Jurkat, Clone E6-1 (cell line): ENCODE measurements at regions not wholly inside any gene's neighbourhood (a gene's known extent, or its start where the extent isn't known, plus 50 kb on each side); places are given as distances from the start of the nearest gene placed in this dataset.
"Not testable (repeated sequence)": the region's sequence is repeated elsewhere in the genome, so short reads cannot be mapped to it uniquely, and the experiment has no call there.

Experiments used
- DNase-seq: peaks from one replicate; pipeline ENCODE4 v3.0.0-alpha.2; 2011; ENCODE audit warnings: low read depth, low spot score
- H3K4me3 ChIP-seq: 2 replicates; pipeline ENCODE4 v1.5.1; 2011; ENCODE audit warnings: mild to moderate bottlenecking, low read length, control low read depth, moderate library complexity

GRCh38 chr1:9440261-9440660, 99.0 kb upstream of the SLC25A33 start:
- DNase-seq, result no peak
- H3K4me3 ChIP-seq, result no peak overlapping the region

- no peak for DNase-seq
- no peak overlapping the region for H3K4me3 ChIP-seq
These were observed 98.5 kb upstream of the SLC25A33 start for GRCh38 chr1:9440763-9441194.

DNA sequence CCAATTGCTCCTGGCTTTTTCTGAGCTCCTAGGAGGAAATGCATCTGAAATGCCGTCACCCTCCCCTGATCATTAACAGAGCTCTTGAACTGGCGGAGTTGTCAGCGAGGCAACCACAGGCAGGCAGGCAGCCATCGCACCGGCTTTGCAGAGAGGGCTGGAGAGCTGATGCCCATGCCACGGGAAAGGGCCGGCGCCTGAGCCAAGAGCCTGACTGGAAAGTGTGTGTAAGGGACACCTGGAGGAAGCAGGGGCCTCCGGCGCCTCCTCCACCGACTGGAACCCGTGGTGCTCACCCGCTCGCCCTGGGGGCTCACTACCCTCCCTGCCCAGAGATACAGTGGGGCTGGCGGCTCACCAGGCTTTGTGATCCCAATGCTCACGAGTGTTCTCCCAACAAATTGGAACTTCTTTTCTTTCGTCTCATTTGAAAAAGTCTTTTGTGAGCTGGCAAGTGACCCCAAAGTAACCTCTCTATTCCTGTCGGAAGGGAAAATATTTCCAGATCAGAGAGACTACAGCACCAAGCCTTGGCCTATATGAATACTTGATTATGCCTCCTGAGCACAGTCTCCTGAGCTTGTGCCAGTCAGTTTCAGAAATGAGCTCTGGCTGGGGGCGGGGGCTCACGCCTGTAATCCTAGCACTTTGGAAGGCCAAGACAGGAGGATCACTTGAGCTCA, 97.7 kb upstream of the SLC25A33 start:
- H3K4me3 ChIP-seq, result no peak overlapping the region
- no peak for DNase-seq

DNA sequence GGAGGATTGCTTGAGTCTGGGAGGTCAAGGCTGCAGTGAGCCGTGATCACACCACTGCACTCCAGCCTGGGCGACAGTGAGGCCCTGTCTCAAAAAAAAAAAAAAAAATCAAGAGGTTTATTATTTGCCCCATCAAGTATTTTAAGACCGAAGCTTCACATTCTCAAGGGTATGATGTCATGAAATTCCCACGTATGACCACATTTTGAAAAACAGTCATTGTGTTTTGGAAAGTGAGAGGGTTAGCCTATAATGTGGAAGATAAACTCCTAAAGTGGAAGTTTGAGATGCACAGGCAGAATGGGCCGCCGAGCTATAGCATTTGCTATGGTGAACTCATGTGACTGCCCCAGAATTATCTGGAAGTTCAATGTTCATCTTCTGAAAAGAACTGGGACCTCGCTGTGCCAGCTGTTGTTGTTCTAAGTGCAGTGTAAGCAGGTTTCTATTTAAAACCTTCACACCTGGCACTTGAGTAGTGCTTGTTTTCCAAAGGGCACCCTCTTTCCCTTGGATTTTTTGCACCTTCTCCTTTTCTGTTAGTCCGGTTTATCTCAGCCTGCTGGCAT, 96.9 kb upstream of the SLC25A33 start:
- no peak for DNase-seq
- no peak overlapping the region for H3K4me3 ChIP-seq

GRCh38 chr1:9442986-9443385, 96.3 kb upstream of the SLC25A33 start:
- DNase-seq, result no peak
- no peak overlapping the region for H3K4me3 ChIP-seq

GRCh38 chr1:9443913-9444445, 95.3 kb upstream of the SLC25A33 start:
- DNase-seq, result no peak

DNA sequence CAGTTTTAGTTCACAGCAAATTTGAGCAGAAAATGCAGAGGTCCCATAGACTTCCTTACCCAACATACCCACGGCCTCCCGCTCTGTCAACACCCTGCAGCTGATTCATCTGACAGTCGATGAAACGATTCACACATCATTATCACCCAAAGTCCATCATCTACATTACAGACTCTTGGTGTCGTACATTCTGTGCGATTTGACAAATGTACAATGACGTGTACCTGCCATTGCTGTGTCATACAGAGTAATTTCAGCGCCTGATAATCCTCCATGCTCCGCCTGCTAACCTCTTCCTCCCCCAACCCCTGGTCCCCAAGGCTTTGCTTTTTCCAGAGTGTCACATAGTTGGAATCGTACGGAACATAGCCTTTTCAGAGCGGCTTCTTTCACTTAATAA, 94.7 kb upstream of the SLC25A33 start:
- no peak for DNase-seq
- H3K4me3 ChIP-seq, result no peak overlapping the region

More at GRCh38 chr1:9443913-9444445, 95.3 kb upstream of the SLC25A33 start:
- no peak overlapping the region for H3K4me3 ChIP-seq

GRCh38 chr1:9445081-9445480, 94.2 kb upstream of the SLC25A33 start:
- H3K4me3 ChIP-seq, DNase-seq: not testable (repeated sequence)

- DNase-seq, result no peak
- H3K4me3 ChIP-seq, result no peak overlapping the region
These were observed 91.9 kb upstream of the SLC25A33 start for GRCh38 chr1:9447215-9447960.

DNA sequence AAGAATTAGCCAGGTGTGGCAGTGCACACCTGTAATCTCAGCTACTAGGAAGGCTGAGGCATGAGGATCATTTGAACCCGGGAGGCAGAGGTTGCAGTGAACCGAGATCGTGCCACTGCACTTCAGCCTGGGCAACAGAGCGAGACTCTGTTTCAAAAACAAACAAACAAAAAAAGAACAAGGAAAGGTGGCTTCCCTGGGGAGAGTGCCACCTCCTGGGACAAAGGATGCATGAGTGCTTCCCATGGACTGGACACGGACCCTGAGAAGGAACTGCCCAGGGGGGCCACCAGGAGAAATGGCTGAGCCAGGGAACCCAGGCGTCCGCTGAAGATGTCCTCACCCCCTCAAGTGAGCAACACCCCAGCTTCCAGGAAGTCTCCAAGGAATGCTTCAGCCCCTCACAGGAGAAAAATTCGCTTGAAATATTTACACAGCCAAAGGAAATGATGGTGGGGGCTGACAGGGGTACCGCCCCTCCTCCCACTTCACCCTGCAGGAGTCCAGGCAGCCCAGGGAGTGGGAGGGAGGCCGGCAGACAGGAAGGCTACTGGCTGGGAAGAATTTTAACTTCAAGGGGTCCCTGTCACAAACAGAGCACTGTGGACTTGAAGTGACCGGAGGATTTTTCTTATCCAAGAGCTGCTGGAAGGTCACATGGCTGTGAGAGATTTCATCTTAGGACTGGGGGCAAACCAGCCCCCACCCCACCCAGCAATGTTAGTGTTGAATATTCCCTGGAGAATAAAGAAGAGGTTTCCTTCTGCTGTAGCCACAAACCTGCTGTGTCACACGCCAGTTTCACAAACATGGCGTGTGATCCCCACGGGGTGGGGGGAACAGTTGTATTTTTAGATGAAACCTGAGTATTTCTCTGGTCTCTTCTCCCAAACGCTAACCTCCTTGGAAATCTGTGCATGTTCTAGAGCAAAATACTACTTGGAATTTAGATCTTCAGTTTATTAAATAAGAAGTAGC, 90.8 kb upstream of the SLC25A33 start:
- H3K4me3 ChIP-seq, result no peak overlapping the region
- DNase-seq, result no peak

DNA sequence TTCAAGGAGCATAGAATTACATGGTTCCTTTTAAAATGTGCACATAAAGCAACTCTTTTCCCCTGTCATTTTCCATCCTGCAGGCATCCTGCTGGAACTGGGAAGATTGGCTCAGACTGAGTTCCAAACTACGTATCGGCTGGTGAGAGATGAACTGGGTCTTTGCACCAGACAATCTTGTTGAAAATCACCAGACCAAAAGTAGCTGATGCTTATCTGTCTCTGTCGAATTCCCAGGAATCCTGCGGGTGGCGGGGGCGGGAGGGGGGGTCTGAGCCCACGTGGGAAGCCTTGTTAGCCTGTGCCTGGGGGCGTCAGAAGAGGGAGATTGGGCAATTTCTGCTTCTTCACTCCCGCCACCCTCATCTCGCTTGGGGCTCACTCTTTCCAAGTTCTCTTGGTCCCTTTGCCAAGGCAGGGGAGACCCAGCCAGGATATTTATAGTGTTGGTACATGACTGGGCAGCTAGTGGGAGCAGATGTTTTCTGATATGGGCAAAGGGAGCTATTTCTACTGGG, 90.1 kb upstream of the SLC25A33 start:
- no peak overlapping the region for H3K4me3 ChIP-seq
- no peak for DNase-seq

GRCh38 chr1:9449976-9450696, 89.1 kb upstream of the SLC25A33 start:
- DNase-seq, result no peak
- no peak overlapping the region for H3K4me3 ChIP-seq

DNA sequence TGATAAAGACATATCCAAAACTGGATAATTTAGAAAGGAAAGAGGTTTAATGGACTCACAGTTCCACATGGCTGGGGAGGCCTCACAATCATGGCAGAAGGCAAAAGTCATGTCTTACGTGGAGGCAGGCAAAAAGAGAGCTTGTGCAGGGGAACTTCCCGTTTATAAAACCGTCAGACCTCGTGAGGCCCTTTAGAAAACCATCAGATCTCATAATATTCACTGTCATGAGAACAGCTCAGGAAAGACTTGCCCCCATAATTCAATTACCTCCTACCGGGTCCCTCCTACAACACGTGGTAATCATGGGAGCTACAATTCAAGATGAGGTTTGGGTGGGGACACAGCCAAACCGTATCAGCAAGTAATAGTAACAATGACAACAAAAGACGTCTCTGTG, 88.2 kb upstream of the SLC25A33 start:
- no peak for DNase-seq
- H3K4me3 ChIP-seq, result no peak overlapping the region

DNA sequence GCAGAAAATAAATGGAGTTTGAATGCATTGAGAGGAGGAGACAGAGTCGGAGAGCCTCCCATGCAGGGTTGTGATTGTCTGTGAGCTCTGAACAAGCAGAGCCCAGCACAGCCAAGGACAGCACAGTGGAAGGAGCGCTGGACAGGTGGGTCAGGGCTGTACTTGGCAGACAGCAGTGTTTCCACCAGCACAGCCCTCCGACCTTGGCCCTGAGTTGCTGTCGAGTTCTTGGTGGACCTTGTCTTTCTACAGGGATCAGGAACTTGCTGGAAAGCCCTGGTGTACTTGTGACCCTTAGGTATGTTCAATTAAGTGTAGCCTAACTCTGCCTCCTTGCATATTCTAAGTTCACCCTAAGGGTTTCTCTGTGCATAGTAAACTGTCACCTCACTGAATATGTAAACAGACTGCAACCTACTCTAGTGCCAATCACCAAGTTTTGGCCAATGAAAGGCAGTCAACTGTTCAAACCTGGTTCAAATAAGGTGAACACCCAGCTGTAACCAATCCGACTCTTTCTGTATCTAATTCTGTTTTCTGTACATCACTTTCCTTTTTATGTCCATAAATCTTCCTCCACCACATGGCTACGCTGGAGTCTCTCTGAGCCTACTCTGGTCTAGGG, 86.6 kb upstream of the SLC25A33 start:
- no peak overlapping the region for H3K4me3 ChIP-seq
- no peak for DNase-seq

GRCh38 chr1:9453375-9453774, 85.9 kb upstream of the SLC25A33 start:
- DNase-seq, result no peak
- no peak overlapping the region for H3K4me3 ChIP-seq

GRCh38 chr1:9453779-9454418, 85.4 kb upstream of the SLC25A33 start:
- no peak overlapping the region for H3K4me3 ChIP-seq
- no peak for DNase-seq

DNA sequence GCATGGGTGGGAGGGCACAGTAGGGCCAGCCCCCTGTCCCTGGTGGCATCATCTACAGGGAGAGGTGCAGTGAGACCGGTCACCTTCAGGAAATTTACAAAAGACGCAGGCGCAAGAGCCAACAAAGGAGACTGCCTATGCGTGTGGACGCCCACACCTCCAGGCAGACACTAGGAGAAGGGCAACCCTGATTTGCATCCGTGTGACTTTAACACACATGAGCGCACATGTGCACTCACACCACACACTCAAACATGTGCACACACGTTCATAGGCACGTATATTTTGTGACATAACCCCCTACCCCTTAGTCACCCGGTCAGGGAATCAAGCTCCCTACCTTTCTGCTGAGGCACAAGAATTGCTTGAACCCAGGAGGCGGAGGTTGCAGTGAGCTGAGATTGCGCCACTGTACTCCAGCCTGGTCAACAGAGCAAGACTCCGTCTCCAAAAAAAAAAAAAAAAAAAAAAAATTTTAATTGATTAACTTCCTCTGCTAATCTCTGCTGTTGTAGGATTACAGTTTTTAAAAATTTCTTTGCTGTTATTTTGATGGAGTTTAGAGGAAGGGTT, 84.7 kb upstream of the SLC25A33 start:
- H3K4me3 ChIP-seq, result no peak overlapping the region
- no peak for DNase-seq
